ENCODE measurements at regions not wholly inside any gene's neighbourhood (a gene's known extent, or its start where the extent isn't known, plus 50 kb on each side); places are given as distances from the start of the nearest gene placed in this dataset.

DNA sequence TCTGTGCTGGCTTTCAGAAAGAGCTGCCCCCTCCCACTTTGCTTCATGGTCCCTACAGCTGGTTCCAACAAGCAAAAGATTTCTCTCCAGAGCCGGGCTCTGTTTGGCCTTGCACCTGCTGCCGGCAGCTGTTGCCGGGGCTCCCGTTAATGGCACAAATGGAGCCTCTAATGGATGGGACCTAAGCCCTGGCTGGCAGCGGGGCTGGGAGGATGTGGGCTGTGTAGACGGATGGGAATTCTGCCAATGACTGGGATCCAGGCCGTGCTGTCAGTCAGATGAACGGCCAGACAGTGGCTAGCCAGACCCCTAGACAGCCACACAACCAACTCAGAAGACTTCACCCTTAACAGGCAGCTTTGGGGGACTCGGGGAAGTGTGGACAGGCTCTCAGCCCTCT is 88.0 kb downstream of the RPLP1 start:
- TF ChIP-seq POLR2A (IDR thresholded peaks at IDR 0.05; ENCODE audit: low read length): no peak
- no peak for TF ChIP-seq GATA1 (IDR thresholded peaks at IDR 0.05; ENCODE audit: low read depth, low read length)
